B cell (primary cell): ENCODE measurements at regions not wholly inside any gene's neighbourhood (a gene's known extent, or its start where the extent isn't known, plus 50 kb on each side); places are given as distances from the start of the nearest gene placed in this dataset.

Experiments
- ATAC-seq: fragments of 200-7000 bp; cut with Tn5 transposase; one replicate; pipeline ENCODE4 v1.10.0; 2021; ENCODE audit warnings: low read depth, mild to moderate bottlenecking, moderate number of reproducible peaks, moderate library complexity
- CTCF ChIA-PET: fragments of 350-600 bp; sonication (Branson Sonifier 250); formaldehyde crosslinking; loops from one replicate; lab custom pipeline; 2021; ENCODE audit warnings: antibody characterized with exemption, inconsistent platforms; lab: Charles Lee
- POLR2A ChIA-PET: fragments of 350-600 bp; sonication (Branson Sonifier 250); formaldehyde crosslinking; loops from one replicate; lab custom pipeline; 2021; ENCODE audit warnings: antibody characterized with exemption; lab: Charles Lee
- DNase-seq: peaks from one replicate; pipeline ENCODE4 v3.0.0; 2013
- H2AFZ ChIP-seq: 2 replicates; pipeline ENCODE4 v1.6.1; 2012; ENCODE audit warnings: mild to moderate bottlenecking, low read depth, low read length; ENCODE audit not compliant: insufficient read depth, poor library complexity, severe bottlenecking
- H3K27ac ChIP-seq, 2 donors: 1 replicate in 1 of 2; 2 replicates in 1 of 2; pipeline ENCODE4 v1.5.1; 2012 to 2013; ENCODE audit warnings: low read length in 2 of 2, mild to moderate bottlenecking in 2 of 2, moderate library complexity in 1 of 2
- H3K27me3 ChIP-seq, 4 experiments: fragments of 200-600 bp in 1 of 4; sonication (generic) in 1 of 4; replicated peaks in 1 of 4; 1 replicate in 2 of 4; 2 replicates in 2 of 4; pipeline versions ENCODE4 v1.6.1 to v1.7.0; 2013 to 2016; ENCODE audit warnings: low read length in 3 of 4, mild to moderate bottlenecking in 2 of 4, mixed read lengths in 1 of 4, moderate library complexity in 1 of 4; ENCODE audit not compliant: insufficient read depth in 4 of 4, control insufficient read depth in 3 of 4; ENCODE audit errors: control extremely low read depth in 1 of 4
- H3K36me3 ChIP-seq, 2 experiments: replicated peaks in 1 of 2; 1 replicate in 1 of 2; 2 replicates in 1 of 2; pipeline versions ENCODE4 v1.6.1 to v1.7.1; 2013; ENCODE audit warnings: low read length in 1 of 2; ENCODE audit not compliant: insufficient read depth in 2 of 2, control insufficient read depth in 1 of 2; ENCODE audit errors: control extremely low read depth in 1 of 2, extremely low read depth in 1 of 2
- H3K4me1 ChIP-seq, 2 donors: fragments of 200-600 bp in 1 of 2; sonication (generic) in 1 of 2; 1 replicate in 1 of 2; 2 replicates in 1 of 2; pipeline versions ENCODE4 v1.5.1 to v1.6.1; 2013 to 2017; ENCODE audit warnings: low read length in 2 of 2; ENCODE audit not compliant: control insufficient read depth in 2 of 2, insufficient read depth in 2 of 2
- H3K4me2 ChIP-seq: replicated peaks from 2 replicates; pipeline ENCODE3; 2012; ENCODE audit warnings: mild to moderate bottlenecking, low read depth, low read length; ENCODE audit not compliant: poor library complexity, severe bottlenecking
- H3K4me3 ChIP-seq, 5 experiments: fragments of 200-600 bp in 1 of 5; sonication (generic) in 1 of 5; 1 replicate in 3 of 5; 2 replicates in 2 of 5; pipeline versions ENCODE4 v1.5.1 to v1.7.0; 2011 to 2016; ENCODE audit warnings: low read length in 4 of 5, mild to moderate bottlenecking in 4 of 5, low read depth in 2 of 5, control low read depth in 1 of 5, moderate library complexity in 1 of 5; ENCODE audit not compliant: insufficient read depth in 1 of 5; ENCODE audit errors: control extremely low read depth in 1 of 5, extremely low read depth in 1 of 5
- H3K79me2 ChIP-seq: fragments of 200-600 bp; sonication (generic); one replicate; pipeline ENCODE4 v1.6.0; 2016; ENCODE audit warnings: low read length; ENCODE audit not compliant: control insufficient read depth, insufficient read depth
- H3K9ac ChIP-seq: fragments of 200-600 bp; sonication (generic); 2 replicates; pipeline ENCODE4 v1.6.1; 2017; ENCODE audit warnings: mild to moderate bottlenecking, low read length, moderate library complexity
- H3K9me3 ChIP-seq, 3 donors: one replicate each; pipeline versions ENCODE4 v1.6.1 to v1.7.1; 2013; ENCODE audit warnings: low read length in 2 of 3; ENCODE audit not compliant: control insufficient read depth in 2 of 3, insufficient read depth in 1 of 3; ENCODE audit errors: control extremely low read depth in 1 of 3
- H4K20me1 ChIP-seq: 2 replicates; pipeline ENCODE4 v1.6.0; 2012; ENCODE audit warnings: mild to moderate bottlenecking, low read length; ENCODE audit not compliant: insufficient read depth, control insufficient read depth, poor library complexity, severe bottlenecking
- H3K27ac Mint-ChIP-seq: one replicate; pipeline ENCODE4 v1.8.0; 2021; ENCODE audit warnings: mixed read lengths
- H3K27me3 Mint-ChIP-seq: one replicate; pipeline ENCODE4 v1.8.0; 2021; ENCODE audit warnings: mixed read lengths
- H3K4me1 Mint-ChIP-seq: one replicate; pipeline ENCODE4 v1.8.0; 2021; ENCODE audit warnings: mixed read lengths
- H3K4me3 Mint-ChIP-seq: one replicate; pipeline ENCODE4 v1.8.0; 2021; ENCODE audit warnings: mixed read lengths
- H3K9me3 Mint-ChIP-seq: one replicate; pipeline ENCODE4 v1.8.0; 2022; ENCODE audit warnings: mixed read lengths; ENCODE audit not compliant: insufficient read depth
- EZH2 ChIP-seq: IDR thresholded peaks from 2 replicates; pipeline ENCODE4 v1.6.1; 2012; ENCODE audit warnings: borderline replicate concordance, low read depth, mild to moderate bottlenecking, moderate library complexity, low read length; ENCODE audit not compliant: insufficient read depth, poor library complexity, severe bottlenecking
- WGBS: methylation state at CpG from one replicate; pipeline ENCODE4 v1.1.5; 2013; ENCODE audit warnings: missing lambda C conversion rate; ENCODE audit not compliant: insufficient coverage; 5-methylcytosine and 5-hydroxymethylcytosine counted together
- intact Hi-C: fragments of 100-400 bp; cut with micrococcal nuclease; formaldehyde crosslinking; loops from one replicate; pipeline ENCODE4 v1.10.0; 2022
- TF ChIP-seq, protein P1 (sequence below): fragments of 200-600 bp; IDR thresholded peaks from one replicate; pipeline ENCODE4 v1.8.0; 2022; ENCODE audit warnings: antibody characterized with exemption, mild to moderate bottlenecking

DNA sequence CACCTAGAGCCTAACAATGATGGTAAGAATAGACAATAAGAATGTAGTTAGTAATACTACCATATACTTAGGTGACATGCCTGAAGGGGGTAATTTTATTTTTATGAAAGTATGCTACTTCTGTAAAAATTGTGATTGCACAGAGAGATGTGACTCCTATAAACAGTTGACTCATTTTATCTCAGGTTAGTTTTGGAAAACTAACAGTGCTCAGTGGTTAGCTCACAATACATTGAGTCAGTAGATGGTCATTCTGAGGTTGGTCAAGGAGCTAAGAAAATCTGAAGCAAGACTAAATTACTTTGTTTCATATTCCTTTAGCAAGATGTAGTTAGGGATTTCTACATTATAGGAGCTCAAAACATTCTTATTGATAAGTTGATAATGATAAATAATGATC, 271.0 kb downstream of the EDEM1 start:
- H3K9ac ChIP-seq, result no peak overlapping the region
- no peaks in the 10 kb centered on the region for H3K4me1 Mint-ChIP-seq
- ATAC-seq (no peak), DNase-seq (no peak)
- no peak overlapping the region for H3K27ac ChIP-seq
- no peaks in the 10 kb centered on the region for H3K9me3 ChIP-seq
- no peak overlapping the region for H3K27ac Mint-ChIP-seq
- no peaks in the 10 kb centered on the region for H3K4me1 ChIP-seq
- H3K27me3 Mint-ChIP-seq, result peaks cover 13% of the 10 kb centered on the region
- no peak for TF ChIP-seq EZH2
- TF ChIP-seq, protein P1, sequence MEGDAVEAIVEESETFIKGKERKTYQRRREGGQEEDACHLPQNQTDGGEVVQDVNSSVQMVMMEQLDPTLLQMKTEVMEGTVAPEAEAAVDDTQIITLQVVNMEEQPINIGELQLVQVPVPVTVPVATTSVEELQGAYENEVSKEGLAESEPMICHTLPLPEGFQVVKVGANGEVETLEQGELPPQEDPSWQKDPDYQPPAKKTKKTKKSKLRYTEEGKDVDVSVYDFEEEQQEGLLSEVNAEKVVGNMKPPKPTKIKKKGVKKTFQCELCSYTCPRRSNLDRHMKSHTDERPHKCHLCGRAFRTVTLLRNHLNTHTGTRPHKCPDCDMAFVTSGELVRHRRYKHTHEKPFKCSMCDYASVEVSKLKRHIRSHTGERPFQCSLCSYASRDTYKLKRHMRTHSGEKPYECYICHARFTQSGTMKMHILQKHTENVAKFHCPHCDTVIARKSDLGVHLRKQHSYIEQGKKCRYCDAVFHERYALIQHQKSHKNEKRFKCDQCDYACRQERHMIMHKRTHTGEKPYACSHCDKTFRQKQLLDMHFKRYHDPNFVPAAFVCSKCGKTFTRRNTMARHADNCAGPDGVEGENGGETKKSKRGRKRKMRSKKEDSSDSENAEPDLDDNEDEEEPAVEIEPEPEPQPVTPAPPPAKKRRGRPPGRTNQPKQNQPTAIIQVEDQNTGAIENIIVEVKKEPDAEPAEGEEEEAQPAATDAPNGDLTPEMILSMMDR, result no peak
- H3K36me3 ChIP-seq, result no peaks in the 10 kb centered on the region
- H2AFZ ChIP-seq, result no peak overlapping the region
- ChIA-PET POLR2A (no interaction called here), CTCF (no interaction called here)
- no peaks in the 10 kb centered on the region for H3K79me2 ChIP-seq
- H3K4me3 Mint-ChIP-seq, result no peak overlapping the region
- intact Hi-C loops, result no loop called here
- H4K20me1 ChIP-seq, result no peaks in the 10 kb centered on the region
- no peak overlapping the region for H3K4me2 ChIP-seq
- H3K9me3 Mint-ChIP-seq, result no peaks in the 10 kb centered on the region
- H3K4me3 ChIP-seq, result no peak overlapping the region
- no peaks in the 10 kb centered on the region for H3K27me3 ChIP-seq

DNA sequence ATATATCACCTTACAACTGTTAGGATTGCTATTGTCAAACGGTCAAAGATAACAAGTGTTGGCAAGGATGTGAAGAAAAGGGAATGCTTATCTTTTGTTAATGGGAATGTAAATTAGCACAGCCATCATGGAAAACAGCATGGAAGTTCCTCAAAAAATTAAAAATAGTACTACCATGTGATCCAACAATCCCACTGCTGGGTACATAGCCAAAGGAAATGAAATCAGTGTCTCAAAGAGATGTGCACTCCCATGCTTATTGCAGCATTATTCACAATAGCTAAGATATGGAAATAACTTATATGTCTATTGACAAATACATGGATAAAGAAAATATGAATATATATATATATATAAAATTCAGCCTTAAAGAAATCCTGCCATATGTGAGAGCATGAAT, 274.6 kb downstream of the EDEM1 start:
- ChIA-PET POLR2A (no interaction called here), CTCF (no interaction called here)
- H3K4me1 ChIP-seq, result no peaks in the 10 kb centered on the region
- no peak overlapping the region for H2AFZ ChIP-seq
- Mint-ChIP-seq H3K27me3 (peaks cover 15% of the 10 kb centered on the region), H3K9me3 (no peaks in the 10 kb centered on the region), H3K4me3 (no peak overlapping the region), H3K4me1 (no peaks in the 10 kb centered on the region), H3K27ac (no peak overlapping the region)
- H3K4me3 ChIP-seq, result no peak overlapping the region
- H3K36me3 ChIP-seq, result no peaks in the 10 kb centered on the region
- H3K9ac ChIP-seq, result no peak overlapping the region
- intact Hi-C loops, result no loop called here
- no peaks in the 10 kb centered on the region for H3K79me2 ChIP-seq
- H3K27me3 ChIP-seq, result no peaks in the 10 kb centered on the region
- H3K27ac ChIP-seq, result no peak overlapping the region
- ATAC-seq (no peak), DNase-seq (no peak)
- no peaks in the 10 kb centered on the region for H3K9me3 ChIP-seq
- no peak overlapping the region for H3K4me2 ChIP-seq
- no peaks in the 10 kb centered on the region for H4K20me1 ChIP-seq
- no CpG with 5 or more reads among the region's 1 CpG for WGBS
- TF ChIP-seq, protein P1, result no peak
- no peak for TF ChIP-seq EZH2
